ENCODE measurements at regions not wholly inside any gene's neighbourhood (a gene's known extent, or its start where the extent isn't known, plus 50 kb on each side); places are given as distances from the start of the nearest gene placed in this dataset.

GRCh38 chr2:58971511-58972360 lies 730.6 kb upstream of the FANCL start:
- DNase-seq, result no peak

- DNase-seq, result no peak
These were observed 729.2 kb upstream of the FANCL start for GRCh38 chr2:58970365-58970764.

GRCh38 chr2:58968885-58969284 lies 727.8 kb upstream of the FANCL start:
- no peak for DNase-seq

GRCh38 chr2:58967736-58968135 lies 726.6 kb upstream of the FANCL start:
- DNase-seq, result no peak

GRCh38 chr2:58965602-58966001 lies 724.5 kb upstream of the FANCL start:
- DNase-seq, result no peak

- no peak for DNase-seq
These were observed 718.9 kb upstream of the FANCL start for GRCh38 chr2:58959996-58960395.

GRCh38 chr2:58957188-58957840 lies 716.2 kb upstream of the FANCL start:
- no peak for DNase-seq

GRCh38 chr2:58954880-58955385 lies 713.8 kb upstream of the FANCL start:
- no peak for DNase-seq

- no peak for DNase-seq
These were observed 710.6 kb upstream of the FANCL start for GRCh38 chr2:58951722-58952121.

- no peak for DNase-seq
These were observed 709.8 kb upstream of the FANCL start for GRCh38 chr2:58950795-58951462.

GRCh38 chr2:58939388-58939787 lies 698.3 kb upstream of the FANCL start:
- no peak for DNase-seq

GRCh38 chr2:58938988-58939387 lies 697.9 kb upstream of the FANCL start:
- DNase-seq, result no peak

GRCh38 chr2:58932801-58933200 lies 691.7 kb upstream of the FANCL start:
- no peak for DNase-seq

- no peak for DNase-seq
These were observed 689.4 kb upstream of the FANCL start for GRCh38 chr2:58930537-58930936.

- DNase-seq, result no peak
These were observed 687.8 kb upstream of the FANCL start for GRCh38 chr2:58928973-58929372.

- no peak for DNase-seq
These were observed 687.3 kb upstream of the FANCL start for GRCh38 chr2:58928391-58928790.

- DNase-seq, result no peak
These were observed 685.0 kb upstream of the FANCL start for GRCh38 chr2:58926112-58926511.

- DNase-seq, result no peak
These were observed 684.6 kb upstream of the FANCL start for GRCh38 chr2:58925676-58926081.

GRCh38 chr2:58923869-58924268 lies 682.7 kb upstream of the FANCL start:
- DNase-seq, result no peak

- DNase-seq, result no peak
These were observed 681.1 kb upstream of the FANCL start for GRCh38 chr2:58922245-58922644.

- no peak for DNase-seq
These were observed 680.6 kb upstream of the FANCL start for GRCh38 chr2:58921676-58922075.

GRCh38 chr2:58920001-58920400 lies 678.9 kb upstream of the FANCL start:
- DNase-seq, result no peak

GRCh38 chr2:58919316-58919715 lies 678.2 kb upstream of the FANCL start:
- no peak for DNase-seq

GRCh38 chr2:58918141-58918540 lies 677.0 kb upstream of the FANCL start:
- DNase-seq, result no peak

Data from 8988T (cell line).